Fibroblast of lung (primary cell): ENCODE measurements at regions not wholly inside any gene's neighbourhood (a gene's known extent, or its start where the extent isn't known, plus 50 kb on each side); places are given as distances from the start of the nearest gene placed in this dataset.

Source experiments
- EZH2 ChIP-seq: IDR thresholded peaks from 2 replicates; pipeline ENCODE4 v1.5.1; 2012; ENCODE audit warnings: low read length, control low read depth, mild to moderate bottlenecking; ENCODE audit errors: missing control alignments
- TF ChIP-seq, protein P1 (sequence below), 2 donors: IDR thresholded peaks in 1 of 2; conservative IDR thresholded peaks in 1 of 2; 1 replicate in 1 of 2; 2 replicates in 1 of 2; pipeline ENCODE4 v1.5.1; 2011 to 2012; ENCODE audit warnings: low read length in 2 of 2, control low read depth in 1 of 2, inconsistent platforms in 1 of 2, low read depth in 1 of 2, mild to moderate bottlenecking in 1 of 2

DNA sequence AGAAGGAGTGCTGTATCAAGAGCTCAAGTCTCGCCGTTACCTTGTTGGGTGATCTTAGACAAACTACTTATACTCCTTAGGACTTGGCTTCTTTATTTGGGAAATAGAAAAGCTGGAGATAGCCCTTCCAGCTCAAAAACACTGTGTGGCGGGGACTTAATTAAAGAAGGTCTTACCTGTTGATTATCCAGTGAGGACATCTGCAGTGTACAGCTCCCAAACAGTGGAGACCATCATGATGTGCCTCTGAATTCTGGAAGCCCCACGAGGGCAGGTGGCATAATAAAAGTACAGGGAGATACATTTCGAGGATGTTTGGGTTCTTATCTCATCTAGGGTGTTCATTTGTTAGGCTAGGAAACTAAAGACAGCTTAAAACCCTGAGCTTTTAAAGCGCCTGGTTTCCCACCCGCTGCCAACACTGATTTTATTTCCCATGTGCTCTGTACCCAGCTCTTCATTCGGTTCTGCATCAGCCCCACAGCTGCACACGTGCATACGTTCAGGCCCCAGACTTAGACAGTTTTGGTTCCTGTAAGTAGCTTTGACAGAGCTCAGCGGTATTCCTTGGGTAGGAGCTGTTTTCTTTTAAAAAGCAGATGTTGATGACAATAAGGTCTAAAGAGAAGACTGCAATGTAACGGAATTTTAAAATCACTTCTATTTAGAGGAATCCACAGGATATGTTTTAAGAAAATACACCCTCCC is 80.5 kb upstream of the SIX2 start:
- TF ChIP-seq, protein P1, sequence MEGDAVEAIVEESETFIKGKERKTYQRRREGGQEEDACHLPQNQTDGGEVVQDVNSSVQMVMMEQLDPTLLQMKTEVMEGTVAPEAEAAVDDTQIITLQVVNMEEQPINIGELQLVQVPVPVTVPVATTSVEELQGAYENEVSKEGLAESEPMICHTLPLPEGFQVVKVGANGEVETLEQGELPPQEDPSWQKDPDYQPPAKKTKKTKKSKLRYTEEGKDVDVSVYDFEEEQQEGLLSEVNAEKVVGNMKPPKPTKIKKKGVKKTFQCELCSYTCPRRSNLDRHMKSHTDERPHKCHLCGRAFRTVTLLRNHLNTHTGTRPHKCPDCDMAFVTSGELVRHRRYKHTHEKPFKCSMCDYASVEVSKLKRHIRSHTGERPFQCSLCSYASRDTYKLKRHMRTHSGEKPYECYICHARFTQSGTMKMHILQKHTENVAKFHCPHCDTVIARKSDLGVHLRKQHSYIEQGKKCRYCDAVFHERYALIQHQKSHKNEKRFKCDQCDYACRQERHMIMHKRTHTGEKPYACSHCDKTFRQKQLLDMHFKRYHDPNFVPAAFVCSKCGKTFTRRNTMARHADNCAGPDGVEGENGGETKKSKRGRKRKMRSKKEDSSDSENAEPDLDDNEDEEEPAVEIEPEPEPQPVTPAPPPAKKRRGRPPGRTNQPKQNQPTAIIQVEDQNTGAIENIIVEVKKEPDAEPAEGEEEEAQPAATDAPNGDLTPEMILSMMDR (conservative IDR thresholded peaks at IDR 0.05 in 1 of 2, IDR thresholded peaks at IDR 0.05 in 1 of 2; ENCODE audit: low read depth in 1 of 2, low read length in 2 of 2), result no peak
- TF ChIP-seq EZH2, result no peak
